Mononuclear cell (primary cell): ENCODE measurements at regions not wholly inside any gene's neighbourhood (a gene's known extent, or its start where the extent isn't known, plus 50 kb on each side); places are given as distances from the start of the nearest gene placed in this dataset.
"Not testable (repeated sequence)": the region's sequence is repeated elsewhere in the genome, so short reads cannot be mapped to it uniquely, and the experiment has no call there.

Experiments used
- H3K27me3 ChIP-seq: 2 replicates; pipeline ENCODE4 v1.6.0; 2011; ENCODE audit warnings: low read length, control low read depth; ENCODE audit not compliant: insufficient read depth
- H3K4me1 ChIP-seq: 2 replicates; pipeline ENCODE4 v1.5.1; 2011; ENCODE audit warnings: mild to moderate bottlenecking, low read length, control low read depth; ENCODE audit not compliant: insufficient read depth
- H3K4me3 ChIP-seq: 2 replicates; pipeline ENCODE4 v1.5.1; 2011; ENCODE audit warnings: mild to moderate bottlenecking, low read length, moderate library complexity
- H3K9me3 ChIP-seq: 2 replicates; pipeline ENCODE4 v1.5.1; 2011; ENCODE audit warnings: low read depth, mild to moderate bottlenecking, control low read depth, low read length

GRCh38 chr2:226308986-226309385, 490.6 kb downstream of the IRS1 start:
- H3K9me3 ChIP-seq: no peaks in the 10 kb centered on the region
- H3K4me1 ChIP-seq: peaks cover 4% of the 10 kb centered on the region
- H3K27me3 ChIP-seq: no peaks in the 10 kb centered on the region
- H3K4me3 ChIP-seq: no peak overlapping the region

GRCh38 chr2:226308323-226308680, 491.3 kb downstream of the IRS1 start:
- H3K4me3 ChIP-seq: no peak overlapping the region
- no peaks in the 10 kb centered on the region for H3K9me3 ChIP-seq
- peaks cover 4% of the 10 kb centered on the region for H3K4me1 ChIP-seq
- no peaks in the 10 kb centered on the region for H3K27me3 ChIP-seq

- Histone ChIP-seq H3K27me3 (no peaks in the 10 kb centered on the region), H3K9me3 (no peaks in the 10 kb centered on the region), H3K4me3 (no peak overlapping the region), H3K4me1 (peaks cover 4% of the 10 kb centered on the region)
These were observed 491.9 kb downstream of the IRS1 start for GRCh38 chr2:226307487-226308322.

GRCh38 chr2:226306969-226307368, 492.7 kb downstream of the IRS1 start:
- Histone ChIP-seq H3K4me3 (no peak overlapping the region), H3K27me3 (no peaks in the 10 kb centered on the region), H3K9me3 (no peaks in the 10 kb centered on the region), H3K4me1 (peaks cover 4% of the 10 kb centered on the region)

GRCh38 chr2:226304308-226304707, 495.3 kb downstream of the IRS1 start:
- Histone ChIP-seq H3K27me3 (no peaks in the 10 kb centered on the region), H3K4me3 (no peak overlapping the region), H3K9me3 (no peaks in the 10 kb centered on the region), H3K4me1 (peaks cover 4% of the 10 kb centered on the region)

- no peaks in the 10 kb centered on the region for H3K9me3 ChIP-seq
- no peaks in the 10 kb centered on the region for H3K27me3 ChIP-seq
- H3K4me3 ChIP-seq: no peak overlapping the region
- H3K4me1 ChIP-seq: peaks cover 4% of the 10 kb centered on the region
These were observed 495.9 kb downstream of the IRS1 start for GRCh38 chr2:226303707-226304106.

- H3K4me1 ChIP-seq: peaks cover 4% of the 10 kb centered on the region
- H3K9me3 ChIP-seq: no peaks in the 10 kb centered on the region
- H3K27me3 ChIP-seq: peaks cover 5% of the 10 kb centered on the region
- no peak overlapping the region for H3K4me3 ChIP-seq
These were observed 499.3 kb downstream of the IRS1 start for GRCh38 chr2:226300196-226300886.

GRCh38 chr2:226299771-226300170, 499.8 kb downstream of the IRS1 start:
- Histone ChIP-seq H3K4me3 (no peak overlapping the region), H3K9me3 (no peaks in the 10 kb centered on the region), H3K27me3 (peaks cover 5% of the 10 kb centered on the region), H3K4me1 (peaks cover 2% of the 10 kb centered on the region)

GRCh38 chr2:226295681-226296080, 503.9 kb downstream of the IRS1 start:
- no peak overlapping the region for H3K4me3 ChIP-seq
- H3K9me3 ChIP-seq: peaks cover 5% of the 10 kb centered on the region
- H3K4me1 ChIP-seq: no peaks in the 10 kb centered on the region
- peaks cover 5% of the 10 kb centered on the region for H3K27me3 ChIP-seq

GRCh38 chr2:226295123-226295522, 504.5 kb downstream of the IRS1 start:
- Histone ChIP-seq H3K27me3 (peaks cover 5% of the 10 kb centered on the region), H3K4me3 (no peak overlapping the region), H3K9me3 (peaks cover 5% of the 10 kb centered on the region), H3K4me1 (no peaks in the 10 kb centered on the region)

GRCh38 chr2:226291281-226291680, 508.3 kb downstream of the IRS1 start:
- H3K9me3 ChIP-seq, H3K27me3 ChIP-seq, H3K4me1 ChIP-seq, H3K4me3 ChIP-seq: not testable (repeated sequence)

- Histone ChIP-seq H3K4me1 (peaks cover 8% of the 10 kb centered on the region), H3K4me3 (no peak overlapping the region), H3K27me3 (no peaks in the 10 kb centered on the region), H3K9me3 (peaks cover 5% of the 10 kb centered on the region)
These were observed 512.7 kb downstream of the IRS1 start for GRCh38 chr2:226286916-226287315.

- Histone ChIP-seq H3K4me1 (peaks cover 8% of the 10 kb centered on the region), H3K4me3 (no peak overlapping the region), H3K27me3 (no peaks in the 10 kb centered on the region), H3K9me3 (no peaks in the 10 kb centered on the region)
These were observed 515.8 kb downstream of the IRS1 start for GRCh38 chr2:226283796-226284195.

GRCh38 chr2:226282151-226282550, 517.5 kb downstream of the IRS1 start:
- no peaks in the 10 kb centered on the region for H3K9me3 ChIP-seq
- H3K27me3 ChIP-seq: no peaks in the 10 kb centered on the region
- H3K4me1 ChIP-seq: peaks cover under 1% of the 10 kb centered on the region
- no peak overlapping the region for H3K4me3 ChIP-seq

GRCh38 chr2:226280136-226280535, 519.5 kb downstream of the IRS1 start:
- not testable (repeated sequence) for H3K9me3 ChIP-seq, H3K4me3 ChIP-seq, H3K27me3 ChIP-seq, H3K4me1 ChIP-seq

GRCh38 chr2:226275215-226275614, 524.4 kb downstream of the IRS1 start:
- no peaks in the 10 kb centered on the region for H3K27me3 ChIP-seq
- H3K9me3 ChIP-seq: no peaks in the 10 kb centered on the region
- H3K4me1 ChIP-seq: no peaks in the 10 kb centered on the region
- no peak overlapping the region for H3K4me3 ChIP-seq
